ENCODE measurements at regions not wholly inside any gene's neighbourhood (a gene's known extent, or its start where the extent isn't known, plus 50 kb on each side); places are given as distances from the start of the nearest gene placed in this dataset.

- 97% methylated on average over 6 of the region's 12 CpGs for WGBS (ENCODE audit: insufficient coverage)
- Mint-ChIP-seq H3K4me1 (no peaks in the 10 kb centered on the region), H3K9me3 (peaks cover 1 to 10% (median 7%) of the 10 kb centered on the region in 7 donors), H3K4me3 (no peak overlapping the region), H3K27ac (no peak overlapping the region), H3K36me3 (no peaks in the 10 kb centered on the region), H3K27me3 (ENCODE audit: low read depth in 3 of 3) (peaks cover 4 to 18% (median 5%) of the 10 kb centered on the region in 3 donors)
- Histone ChIP-seq H3K4me2 (replicated peaks; ENCODE audit: extremely low read depth, low read length, poor library complexity, severe bottlenecking) (no peak overlapping the region), H2AFZ (ENCODE audit: insufficient read depth, low read depth, low read length, poor library complexity, severe bottlenecking) (no peak overlapping the region), H3K4me1 (ENCODE audit: control insufficient read depth in 1 of 2, insufficient read depth in 2 of 2, low read length in 2 of 2) (no peaks in the 10 kb centered on the region), H3K27me3 (ENCODE audit: control insufficient read depth in 2 of 2, insufficient read depth in 2 of 2, low read length in 2 of 2) (no peaks in the 10 kb centered on the region), H3K9me3 (replicated peaks in 1 of 2; ENCODE audit: control insufficient read depth in 1 of 2, insufficient read depth in 1 of 2, low read length in 2 of 2) (peaks cover 6 to 9% of the 10 kb centered on the region in 2 donors), H3K27ac (ENCODE audit: low read depth in 1 of 2, low read length in 2 of 2) (no peak overlapping the region), H3K9ac (ENCODE audit: insufficient read depth, low read length, poor library complexity, severe bottlenecking) (no peak overlapping the region), H3K4me3 (replicated peaks in 1 of 3; ENCODE audit: low read depth in 2 of 3, low read length in 3 of 3) (no peak overlapping the region), H4K20me1 (ENCODE audit: insufficient read depth, low read length) (no peaks in the 10 kb centered on the region), H3K36me3 (replicated peaks in 1 of 2; ENCODE audit: control insufficient read depth in 1 of 2, insufficient read depth in 2 of 2, low read length in 2 of 2) (no peaks in the 10 kb centered on the region), H3K79me2 (ENCODE audit: insufficient read depth, low read length) (no peaks in the 10 kb centered on the region)
- intact Hi-C loops (cut with micrococcal nuclease): no loop called here
- no peak for DNase-seq
- no peak for TF ChIP-seq CTCF (IDR thresholded peaks at IDR 0.05)
These were observed 141.5 kb upstream of the ERCC6L2 start for GRCh38 chr9:95733741-95734666.

- Histone ChIP-seq H3K9me3 (replicated peaks in 1 of 2; ENCODE audit: control insufficient read depth in 1 of 2, insufficient read depth in 1 of 2, low read length in 2 of 2) (peaks cover 6 to 9% of the 10 kb centered on the region in 2 donors), H3K36me3 (replicated peaks in 1 of 2; ENCODE audit: control insufficient read depth in 1 of 2, insufficient read depth in 2 of 2, low read length in 2 of 2) (no peaks in the 10 kb centered on the region), H2AFZ (ENCODE audit: insufficient read depth, low read depth, low read length, poor library complexity, severe bottlenecking) (no peak overlapping the region), H3K27ac (ENCODE audit: low read depth in 1 of 2, low read length in 2 of 2) (no peak overlapping the region), H4K20me1 (ENCODE audit: insufficient read depth, low read length) (no peaks in the 10 kb centered on the region), H3K79me2 (ENCODE audit: insufficient read depth, low read length) (no peaks in the 10 kb centered on the region), H3K9ac (ENCODE audit: insufficient read depth, low read length, poor library complexity, severe bottlenecking) (no peak overlapping the region), H3K27me3 (ENCODE audit: control insufficient read depth in 2 of 2, insufficient read depth in 2 of 2, low read length in 2 of 2) (no peaks in the 10 kb centered on the region), H3K4me3 (replicated peaks in 1 of 3; ENCODE audit: low read depth in 2 of 3, low read length in 3 of 3) (no peak overlapping the region), H3K4me2 (replicated peaks; ENCODE audit: extremely low read depth, low read length, poor library complexity, severe bottlenecking) (no peak overlapping the region), H3K4me1 (ENCODE audit: control insufficient read depth in 1 of 2, insufficient read depth in 2 of 2, low read length in 2 of 2) (no peaks in the 10 kb centered on the region)
- no peaks in the 10 kb centered on the region for H3K36me3 Mint-ChIP-seq
- H3K27ac Mint-ChIP-seq: no peak overlapping the region
- H3K4me1 Mint-ChIP-seq: no peaks in the 10 kb centered on the region
- H3K27me3 Mint-ChIP-seq (ENCODE audit: low read depth in 3 of 3): peaks cover 4 to 21% (median 5%) of the 10 kb centered on the region in 3 donors
- H3K4me3 Mint-ChIP-seq: no peak overlapping the region
- WGBS (ENCODE audit: insufficient coverage): 100% methylated on average over 2 of the region's 6 CpGs
- no peak for TF ChIP-seq CTCF (IDR thresholded peaks at IDR 0.05)
- H3K9me3 Mint-ChIP-seq: peaks cover 1 to 14% (median 10%) of the 10 kb centered on the region in 7 donors
- no peak for DNase-seq
- intact Hi-C loops (cut with micrococcal nuclease): no loop called here
These were observed 142.4 kb upstream of the ERCC6L2 start for GRCh38 chr9:95732802-95733688.
